GM06990 (cell line): ENCODE measurements at regions not wholly inside any gene's neighbourhood (a gene's known extent, or its start where the extent isn't known, plus 50 kb on each side); places are given as distances from the start of the nearest gene placed in this dataset.

Source experiments
- DNase-seq: peaks from one replicate; pipeline ENCODE4 v3.0.0-alpha.2; 2011; ENCODE audit not compliant: insufficient read length; ENCODE audit errors: extremely low read depth
- H3K27me3 ChIP-seq: replicated peaks from 2 replicates; pipeline ENCODE4 v1.6.0; 2011; ENCODE audit warnings: low read length; ENCODE audit not compliant: control insufficient read depth, insufficient read depth
- H3K36me3 ChIP-seq: 2 replicates; pipeline ENCODE4 v1.5.1; 2011; ENCODE audit warnings: low read length; ENCODE audit not compliant: control insufficient read depth, insufficient read depth
- H3K4me3 ChIP-seq: replicated peaks from 2 replicates; pipeline ENCODE4 v1.5.1; 2011; ENCODE audit warnings: low read depth, mild to moderate bottlenecking, control low read depth, low read length
- CTCF ChIP-seq: IDR thresholded peaks from 2 replicates; pipeline ENCODE4 v1.5.1; 2011; ENCODE audit warnings: low read length, control low read depth, mild to moderate bottlenecking, inconsistent platforms; ENCODE audit not compliant: insufficient read depth, poor library complexity, severe bottlenecking

DNA sequence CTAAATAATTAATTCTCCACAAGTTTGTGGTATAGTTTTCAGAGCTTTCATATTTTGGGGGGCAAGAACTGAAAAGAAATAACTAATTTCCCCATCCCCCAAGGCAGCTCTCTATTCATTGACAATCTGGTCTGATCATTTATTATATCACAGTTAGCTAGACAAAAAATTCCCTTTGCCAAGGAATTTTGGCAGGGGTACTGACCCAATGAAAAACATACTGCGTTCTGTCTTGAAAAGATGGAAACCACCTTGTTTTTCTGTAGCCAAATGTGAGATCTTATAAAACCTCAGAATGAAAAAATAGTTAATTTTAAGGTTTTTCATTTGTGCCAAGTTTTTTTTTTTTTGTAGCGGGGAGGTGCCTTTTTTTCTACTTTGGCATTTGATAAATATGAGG is 1008.9 kb downstream of the EFNA5 start:
- DNase-seq, result no peak
- Histone ChIP-seq H3K27me3 (no peaks in the 10 kb centered on the region), H3K4me3 (no peak overlapping the region), H3K36me3 (no peaks in the 10 kb centered on the region)
- TF ChIP-seq CTCF, result no peak

DNA sequence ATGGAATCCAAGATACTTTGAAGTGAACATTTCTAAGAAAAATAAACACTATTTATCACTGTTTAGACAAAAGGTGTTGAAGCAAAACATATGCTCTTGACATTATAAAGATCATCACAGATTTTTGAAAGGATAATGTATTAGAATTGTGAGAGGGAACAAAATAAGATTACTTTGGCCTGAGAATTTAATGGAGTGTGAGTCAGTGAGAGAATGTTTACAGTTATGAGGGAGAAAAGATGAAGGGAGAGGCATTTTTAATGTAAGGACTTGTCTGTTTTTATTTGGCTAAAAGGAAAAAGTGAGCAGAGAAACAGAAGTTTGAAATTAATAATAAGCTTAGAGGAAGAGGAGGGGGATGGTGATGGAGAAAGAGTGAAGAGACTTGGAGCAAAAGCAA is 1010.1 kb downstream of the EFNA5 start:
- no peak for DNase-seq
- Histone ChIP-seq H3K36me3 (no peaks in the 10 kb centered on the region), H3K4me3 (no peak overlapping the region), H3K27me3 (no peaks in the 10 kb centered on the region)
- TF ChIP-seq CTCF, result no peak

GRCh38 chr5:106658150-106658549 is 1012.6 kb downstream of the EFNA5 start:
- no peaks in the 10 kb centered on the region for H3K36me3 ChIP-seq
- DNase-seq, result no peak
- TF ChIP-seq CTCF, result no peak
- no peaks in the 10 kb centered on the region for H3K27me3 ChIP-seq
- no peak overlapping the region for H3K4me3 ChIP-seq

GRCh38 chr5:106656821-106657220 is 1013.9 kb downstream of the EFNA5 start:
- no peak for DNase-seq
- no peak overlapping the region for H3K4me3 ChIP-seq
- no peaks in the 10 kb centered on the region for H3K27me3 ChIP-seq
- TF ChIP-seq CTCF, result no peak
- H3K36me3 ChIP-seq, result no peaks in the 10 kb centered on the region

DNA sequence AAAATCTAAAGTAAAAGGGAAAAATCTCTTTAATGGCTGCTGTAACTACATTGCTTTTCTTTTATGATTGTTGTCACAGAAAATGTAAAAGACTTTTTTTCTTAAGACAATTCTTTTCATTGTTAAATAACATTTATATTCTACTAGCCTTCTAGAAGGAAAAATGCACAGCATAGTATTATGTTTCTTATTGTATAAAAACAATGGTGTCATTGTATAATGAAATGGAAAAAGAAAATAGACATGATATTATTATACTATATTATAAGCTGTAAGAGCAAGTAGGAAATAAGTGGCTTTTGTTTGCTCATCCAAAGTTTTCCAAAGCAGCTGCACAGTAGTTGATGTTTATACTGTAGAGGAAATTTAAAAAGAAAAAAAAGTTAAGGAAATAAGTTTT is 1021.7 kb downstream of the EFNA5 start:
- no peaks in the 10 kb centered on the region for H3K27me3 ChIP-seq
- no peak for TF ChIP-seq CTCF
- no peak for DNase-seq
- H3K4me3 ChIP-seq, result no peak overlapping the region
- H3K36me3 ChIP-seq, result no peaks in the 10 kb centered on the region

DNA sequence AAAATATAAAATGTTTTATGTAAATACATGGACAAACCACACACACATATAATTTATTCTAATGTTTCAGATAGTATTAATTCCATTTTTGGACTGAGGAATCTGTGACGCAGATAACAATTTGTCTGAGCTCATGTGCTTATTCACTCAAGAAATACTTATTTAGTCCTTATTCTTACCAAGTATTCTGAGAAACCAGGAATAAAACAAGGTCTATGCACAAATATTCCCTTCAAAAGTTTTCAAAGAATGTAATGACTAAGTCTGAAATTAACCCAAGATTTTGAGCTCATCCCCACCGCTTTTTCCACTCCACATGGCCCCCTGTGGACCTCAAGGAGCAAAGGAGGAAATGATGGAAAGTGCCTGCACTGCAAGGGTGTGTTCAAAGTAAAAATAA is 1022.3 kb downstream of the EFNA5 start:
- no peak for DNase-seq
- Histone ChIP-seq H3K27me3 (no peaks in the 10 kb centered on the region), H3K36me3 (no peaks in the 10 kb centered on the region), H3K4me3 (no peak overlapping the region)
- TF ChIP-seq CTCF, result no peak
